ENCODE measurements at regions not wholly inside any gene's neighbourhood (a gene's known extent, or its start where the extent isn't known, plus 50 kb on each side); places are given as distances from the start of the nearest gene placed in this dataset.

GRCh38 chrX:51804741-51805140 is 61.5 kb downstream of the GSPT2 start:
- TF ChIP-seq CTCF (IDR thresholded peaks at IDR 0.05) (peak; percentile 37), EZH2 (IDR thresholded peaks at IDR 0.05) (no peak)

All from neural progenitor cell (in vitro differentiated cells).